CD4-positive, alpha-beta T cell treated with Interleukin-4 for 1 hour (primary cell): ENCODE measurements at regions not wholly inside any gene's neighbourhood (a gene's known extent, or its start where the extent isn't known, plus 50 kb on each side); places are given as distances from the start of the nearest gene placed in this dataset.

Source experiments
- DNase-seq, 2 donors: peaks; one replicate each; pipeline ENCODE4 v3.0.0-alpha.2; 2020 to 2022

- no peak for DNase-seq
Measured at GRCh38 chr12:20220339-20220738, 148.0 kb upstream of the PDE3A start.

DNA sequence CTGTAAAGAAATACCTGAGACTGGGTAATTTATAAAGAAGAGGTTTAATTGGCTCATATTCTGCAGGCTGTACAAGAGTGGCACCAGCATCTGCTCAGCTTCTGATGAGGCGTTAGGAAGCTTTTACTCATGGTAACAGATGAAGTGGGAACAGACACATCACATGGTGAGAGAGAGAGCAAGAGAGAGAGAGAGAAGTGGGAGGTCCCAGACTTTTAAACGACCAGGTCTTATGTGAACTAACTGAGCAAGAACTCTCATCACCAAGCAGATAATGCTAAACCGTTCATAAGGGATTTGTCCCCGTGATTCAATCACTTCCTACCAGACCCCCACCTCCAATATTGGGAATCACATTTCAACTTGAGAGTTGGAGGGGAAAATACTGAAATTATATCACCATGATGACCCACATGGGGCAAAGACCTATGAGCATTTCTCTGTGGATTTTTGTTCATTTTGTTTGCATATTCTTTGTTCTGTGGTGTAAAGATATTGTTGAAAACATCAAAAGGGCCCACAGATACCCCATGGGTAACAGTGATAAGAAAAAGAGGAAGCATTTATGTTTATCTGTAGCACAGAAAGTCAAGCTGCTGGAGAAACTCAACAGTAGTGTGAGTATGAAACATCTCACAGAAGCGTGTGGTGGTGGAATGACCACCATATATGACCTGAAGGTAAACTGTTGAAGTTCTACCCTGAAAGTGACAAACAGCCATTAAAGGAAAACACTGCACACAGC lies 135.2 kb upstream of the PDE3A start:
- no peak for DNase-seq

GRCh38 chr12:20234474-20234873 lies 133.9 kb upstream of the PDE3A start:
- no peak for DNase-seq

- no peak for DNase-seq
Measured at GRCh38 chr12:20237091-20237490, 131.2 kb upstream of the PDE3A start.

GRCh38 chr12:20245491-20245890 lies 122.8 kb upstream of the PDE3A start:
- DNase-seq, result no peak

GRCh38 chr12:20248646-20249045 lies 119.7 kb upstream of the PDE3A start:
- DNase-seq, result no peak

GRCh38 chr12:20250761-20251160 lies 117.6 kb upstream of the PDE3A start:
- DNase-seq, result no peak

DNA sequence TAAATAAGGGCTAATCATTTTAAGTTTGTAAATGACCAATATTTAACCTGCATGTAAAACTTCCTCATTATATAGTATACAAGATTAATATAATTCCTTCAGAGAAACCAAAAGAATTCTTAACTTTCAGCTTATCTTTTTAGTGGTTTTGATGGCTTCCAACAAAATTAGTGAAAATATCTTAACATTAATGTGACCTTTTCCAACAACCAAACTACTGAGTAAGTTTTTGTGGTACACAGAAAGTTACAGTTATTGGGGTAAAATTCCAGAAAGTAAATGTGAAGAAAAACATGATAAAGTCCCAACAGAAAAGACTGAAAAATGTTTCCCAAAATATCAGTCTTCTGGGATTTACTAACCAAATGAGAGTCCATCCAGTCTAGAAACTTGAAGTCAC lies 111.0 kb upstream of the PDE3A start:
- DNase-seq, result no peak

DNA sequence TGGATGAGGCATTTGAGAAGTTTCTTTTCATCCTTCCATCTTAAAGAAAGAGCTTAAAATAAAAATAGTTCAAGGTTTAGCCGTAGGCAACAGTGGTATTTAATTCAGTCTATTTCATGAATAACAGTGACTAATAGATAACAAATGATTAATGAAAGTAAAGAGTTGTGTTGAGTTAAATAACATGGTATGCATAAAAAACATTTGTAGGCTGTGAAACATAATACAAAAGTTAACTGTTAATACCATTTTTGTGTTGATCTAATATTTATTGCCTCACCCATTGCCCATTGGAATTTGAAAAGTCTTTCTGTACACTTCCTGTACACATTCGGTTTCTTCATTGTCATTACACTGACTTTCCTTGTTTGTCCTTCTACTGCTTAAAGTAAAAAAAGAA lies 108.6 kb upstream of the PDE3A start:
- DNase-seq, result no peak

GRCh38 chr12:20260851-20261250 lies 107.5 kb upstream of the PDE3A start:
- DNase-seq, result no peak

GRCh38 chr12:20262119-20262518 lies 106.2 kb upstream of the PDE3A start:
- DNase-seq, result no peak

DNA sequence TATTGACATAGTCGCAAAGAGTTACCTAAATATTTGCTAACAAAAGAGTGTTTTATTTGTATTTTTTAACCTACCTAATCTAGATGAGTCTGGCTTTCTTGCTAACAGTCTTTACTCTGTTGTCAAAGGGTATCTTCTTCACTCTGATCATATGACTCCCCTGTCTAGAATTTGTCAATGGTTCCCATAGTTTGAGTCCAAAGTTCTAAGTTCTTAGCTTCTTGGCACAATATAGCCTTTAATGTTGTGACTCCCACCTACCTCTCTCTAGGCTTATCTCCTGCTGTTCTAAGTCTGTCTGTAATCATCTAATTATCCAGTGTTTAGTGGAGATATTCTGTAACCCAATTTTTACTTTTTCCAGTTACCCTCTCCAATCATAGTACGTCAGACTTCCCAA lies 104.3 kb upstream of the PDE3A start:
- no peak for DNase-seq

DNA sequence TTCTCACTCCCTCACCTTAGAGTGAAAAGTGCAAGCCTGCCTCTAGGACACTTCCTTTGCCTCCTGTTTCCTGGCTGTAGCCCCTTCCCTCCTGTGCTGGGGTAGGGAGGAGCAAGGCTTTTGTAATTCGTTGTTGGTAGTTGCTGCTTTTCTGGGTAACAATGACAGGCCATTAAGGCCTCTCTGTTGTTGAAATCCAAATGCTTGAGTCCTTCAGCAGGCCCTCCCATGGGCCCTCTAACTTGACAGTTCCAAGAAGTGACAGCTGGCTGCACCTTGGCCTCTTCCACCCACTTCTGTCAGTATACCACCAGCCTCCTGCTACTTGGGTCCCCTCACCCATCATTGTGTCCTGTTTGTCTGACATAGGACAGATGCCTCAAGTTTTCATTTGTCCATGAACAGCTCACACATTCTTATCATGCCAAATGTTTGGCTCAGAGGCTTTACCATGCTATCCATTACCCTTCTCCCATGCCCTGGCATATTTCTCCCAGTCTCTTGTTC lies 103.7 kb upstream of the PDE3A start:
- no peak for DNase-seq

GRCh38 chr12:20268121-20268732 lies 100.1 kb upstream of the PDE3A start:
- DNase-seq, result no peak

- no peak for DNase-seq
Measured at GRCh38 chr12:20268771-20269170, 99.6 kb upstream of the PDE3A start.

- DNase-seq, result no peak
Measured at GRCh38 chr12:20269337-20270067, 98.8 kb upstream of the PDE3A start.

GRCh38 chr12:20270557-20270956 lies 97.8 kb upstream of the PDE3A start:
- no peak for DNase-seq

GRCh38 chr12:20272161-20272560 lies 96.2 kb upstream of the PDE3A start:
- no peak for DNase-seq

- DNase-seq, result no peak
Measured at GRCh38 chr12:20272801-20273200, 95.5 kb upstream of the PDE3A start.

DNA sequence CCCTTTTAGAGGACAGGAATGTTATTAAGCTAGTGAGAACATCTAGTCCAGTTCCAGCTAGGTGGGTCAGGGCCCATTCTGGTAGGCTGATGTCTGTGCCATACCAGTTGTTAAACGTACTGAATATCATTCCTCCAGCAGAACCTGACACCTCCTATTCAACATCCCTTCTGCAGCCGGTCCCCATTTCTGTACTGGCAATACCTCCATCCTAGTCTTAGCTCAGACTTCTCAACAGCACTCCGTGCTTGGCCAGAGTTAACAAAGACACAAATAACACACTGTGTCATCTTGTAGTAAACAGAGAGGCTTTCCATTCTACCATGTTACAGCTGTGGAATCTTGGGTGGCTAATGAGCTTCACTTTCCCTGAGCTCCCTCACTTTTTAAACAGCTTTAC lies 94.3 kb upstream of the PDE3A start:
- no peak for DNase-seq

GRCh38 chr12:20278276-20278675 lies 90.1 kb upstream of the PDE3A start:
- no peak for DNase-seq

DNA sequence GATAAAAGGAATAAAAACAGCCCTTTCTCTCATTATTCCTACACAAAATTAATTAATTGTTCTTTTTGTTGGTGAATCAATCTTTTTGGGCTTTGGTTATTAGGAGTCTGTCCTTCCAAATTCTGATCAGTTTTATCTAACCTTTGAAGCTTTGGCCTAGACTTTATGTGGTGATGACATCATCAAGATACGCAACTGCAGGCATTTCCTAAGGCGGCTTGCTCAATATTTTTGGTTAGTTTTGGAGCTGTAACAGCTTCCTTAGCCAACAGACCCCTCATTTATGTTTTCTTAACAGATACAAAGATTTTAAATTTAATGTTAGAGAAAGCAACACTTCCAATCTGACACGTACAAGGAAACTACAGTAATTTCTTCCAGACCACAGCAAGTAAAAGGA lies 87.8 kb upstream of the PDE3A start:
- DNase-seq, result no peak

DNA sequence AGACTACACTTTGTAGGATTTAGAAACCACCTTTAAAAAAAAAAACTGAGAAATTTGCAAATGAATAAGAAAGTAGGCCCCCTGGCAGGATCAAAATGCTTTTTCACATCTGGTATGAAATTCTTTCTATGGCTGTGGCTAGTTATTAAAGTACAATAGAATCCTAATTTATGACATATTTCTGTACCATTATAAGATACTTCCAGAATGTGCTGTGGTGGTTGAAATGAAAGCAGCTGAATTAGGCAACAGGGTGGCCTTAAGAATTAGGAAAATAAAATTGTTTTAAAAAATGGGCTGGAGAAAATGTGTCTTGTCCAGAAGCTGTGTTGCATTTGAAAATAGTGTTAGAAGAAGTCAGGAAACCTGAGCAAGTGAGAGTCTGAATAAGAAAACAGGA lies 85.9 kb upstream of the PDE3A start:
- DNase-seq, result no peak

DNA sequence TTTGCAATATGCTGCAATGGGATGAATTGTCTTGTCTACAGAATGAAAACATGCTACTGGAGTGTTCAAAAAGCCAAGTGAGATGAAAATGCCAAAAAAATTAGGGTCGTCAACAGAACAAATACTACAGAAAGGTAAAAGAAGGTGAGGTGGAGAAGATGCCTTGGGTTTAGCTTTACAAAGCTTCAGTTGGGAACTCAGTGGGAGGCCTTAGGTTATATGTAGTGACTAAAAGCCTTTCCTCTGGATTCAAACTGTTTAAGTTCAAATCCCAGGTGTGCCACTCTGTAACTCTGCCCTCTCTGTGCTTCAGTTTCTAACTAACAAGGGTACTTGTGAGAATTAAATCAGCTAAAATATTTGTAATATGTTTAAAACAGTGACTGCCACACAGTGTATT lies 84.9 kb upstream of the PDE3A start:
- no peak for DNase-seq
